Dermis blood vessel endothelial cell (primary cell): ENCODE measurements at regions not wholly inside any gene's neighbourhood (a gene's known extent, or its start where the extent isn't known, plus 50 kb on each side); places are given as distances from the start of the nearest gene placed in this dataset.

Experiments
- DNase-seq: peaks from one replicate; pipeline ENCODE4 v3.0.0; 2010

GRCh38 chr7:94109556-94109955 lies 105.4 kb upstream of the BET1 start:
- no peak for DNase-seq

DNA sequence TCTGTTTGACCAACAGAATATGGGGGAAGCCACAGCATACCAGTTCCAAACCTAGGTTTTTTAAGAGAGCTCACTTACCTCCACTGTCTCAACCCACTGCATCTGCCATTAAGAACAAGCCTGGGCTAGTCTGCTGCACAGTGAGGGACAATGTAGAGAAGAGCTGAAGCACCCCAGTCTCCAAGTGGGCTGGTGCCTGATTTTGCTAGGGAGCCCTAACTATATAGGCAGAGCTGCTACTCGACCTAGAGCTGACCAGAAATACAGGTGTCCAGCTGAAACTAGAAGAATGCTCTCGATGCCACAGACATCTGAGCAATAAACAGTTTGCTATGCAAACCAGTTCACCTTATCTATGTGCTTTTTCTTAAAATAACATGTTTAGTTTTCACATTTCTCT lies 106.9 kb upstream of the BET1 start:
- no peak for DNase-seq

DNA sequence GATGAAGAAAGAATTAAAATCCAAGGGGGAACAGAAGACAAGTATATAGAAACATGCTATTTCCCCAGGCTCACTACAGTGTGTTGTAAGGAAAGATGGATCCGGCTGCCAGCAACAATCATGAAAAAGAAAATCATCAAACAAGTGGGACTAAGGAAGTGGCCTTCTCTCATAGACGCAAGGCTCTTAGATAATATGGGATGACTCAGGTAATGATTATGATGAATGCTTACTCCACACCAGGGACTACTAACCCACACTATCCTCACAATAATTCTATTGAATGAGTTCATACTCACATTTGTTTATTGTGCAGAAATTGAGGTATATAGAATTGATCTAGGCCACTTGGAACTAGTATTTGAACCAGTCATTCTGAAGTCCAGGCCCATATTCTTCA lies 111.2 kb upstream of the BET1 start:
- no peak for DNase-seq

GRCh38 chr7:94123136-94123535 lies 119.0 kb upstream of the BET1 start:
- DNase-seq = no peak

- no peak for DNase-seq
These were observed 122.9 kb upstream of the BET1 start for GRCh38 chr7:94127026-94127425.

DNA sequence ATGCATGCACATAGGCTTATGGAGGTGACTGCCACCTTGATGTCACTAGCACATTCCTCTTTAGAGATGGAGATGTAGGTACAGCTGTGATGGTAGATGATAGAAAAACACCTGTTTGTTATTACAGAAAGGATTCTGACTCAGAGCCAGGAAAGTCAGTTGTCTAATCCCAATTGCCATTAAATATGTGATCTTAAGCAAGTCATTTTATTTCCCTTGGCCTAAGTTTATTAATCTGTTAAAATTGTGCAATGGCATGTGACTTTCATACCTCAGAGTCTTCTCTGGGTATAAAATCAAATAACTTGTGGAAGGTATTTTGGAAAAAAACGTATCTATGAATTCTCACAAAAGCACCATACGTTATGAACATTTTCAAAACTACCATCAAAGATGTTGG lies 123.9 kb upstream of the BET1 start:
- no peak for DNase-seq

DNA sequence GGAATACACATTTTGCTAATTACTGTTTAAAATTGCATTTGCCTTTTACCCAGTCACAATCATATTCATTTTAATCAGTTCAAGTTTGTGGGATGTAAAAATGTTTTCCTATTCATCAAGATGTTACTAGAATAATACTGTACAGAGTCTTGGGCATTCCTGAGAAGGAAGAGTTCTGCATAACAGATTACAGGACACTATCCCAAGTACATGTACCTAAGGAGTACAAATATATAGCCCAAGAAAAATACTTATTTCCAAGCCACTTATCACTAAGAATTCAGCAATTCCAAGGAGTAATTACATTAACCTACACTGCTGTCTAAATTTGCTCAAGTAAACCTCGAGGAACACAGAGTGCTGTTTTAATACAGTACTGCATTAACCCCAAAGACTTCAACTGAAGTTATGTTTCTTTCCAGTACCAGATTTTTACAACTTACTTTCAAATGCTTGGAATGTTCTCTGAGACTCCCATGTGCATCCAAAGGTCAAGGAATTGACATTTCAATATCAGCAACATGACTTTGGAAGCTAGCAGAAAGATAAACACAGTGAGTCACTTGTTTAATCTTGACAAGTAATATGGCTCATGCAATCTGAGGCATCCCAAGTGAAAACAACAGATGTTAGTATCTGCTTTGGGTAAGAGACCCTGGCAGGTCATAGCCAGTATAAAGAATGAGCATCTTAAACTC lies 125.4 kb upstream of the BET1 start:
- peak; percentile 60 for DNase-seq

DNA sequence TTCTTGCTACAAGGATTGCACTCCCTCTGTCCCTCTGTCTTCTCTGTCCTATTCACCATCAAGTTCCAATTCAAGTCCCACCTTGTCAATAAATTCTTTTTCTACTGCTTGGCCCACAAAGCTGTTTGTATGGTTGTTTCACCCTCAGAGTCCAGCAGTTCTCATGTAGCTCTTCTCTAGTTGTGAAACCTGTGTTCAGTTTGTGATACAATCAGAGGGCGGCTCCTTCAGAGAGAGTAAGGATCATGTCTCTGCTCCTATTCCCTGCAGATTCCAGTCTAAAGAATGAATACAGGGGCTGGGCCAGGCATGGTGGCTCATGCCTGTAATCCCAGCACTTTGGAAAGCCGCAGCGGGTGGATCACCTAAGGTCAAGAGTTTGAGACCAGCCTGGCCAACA lies 126.6 kb upstream of the BET1 start:
- no peak for DNase-seq

GRCh38 chr7:94133460-94133859 lies 129.3 kb upstream of the BET1 start:
- DNase-seq = no peak

- no peak for DNase-seq
These were observed 131.0 kb upstream of the BET1 start for GRCh38 chr7:94135180-94135579.

DNA sequence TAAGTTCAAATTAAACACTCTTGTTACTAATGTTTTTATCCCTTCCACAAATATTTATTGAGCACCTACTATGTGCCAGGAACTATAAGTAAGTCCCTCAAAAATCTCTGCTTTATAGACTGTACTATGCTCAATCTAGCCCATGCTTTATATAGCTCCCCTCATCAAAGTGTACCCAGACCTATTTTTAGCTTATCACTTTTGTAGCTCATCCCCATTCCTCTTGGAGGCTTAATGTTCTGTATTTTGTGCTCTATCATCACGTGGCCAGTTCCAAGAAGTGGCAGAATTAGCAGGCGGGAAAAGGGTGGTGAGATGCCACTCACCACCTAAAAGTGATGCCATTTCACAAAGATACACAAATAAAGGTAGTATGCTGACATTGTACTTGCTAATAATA lies 138.1 kb upstream of the BET1 start:
- no peak for DNase-seq

DNA sequence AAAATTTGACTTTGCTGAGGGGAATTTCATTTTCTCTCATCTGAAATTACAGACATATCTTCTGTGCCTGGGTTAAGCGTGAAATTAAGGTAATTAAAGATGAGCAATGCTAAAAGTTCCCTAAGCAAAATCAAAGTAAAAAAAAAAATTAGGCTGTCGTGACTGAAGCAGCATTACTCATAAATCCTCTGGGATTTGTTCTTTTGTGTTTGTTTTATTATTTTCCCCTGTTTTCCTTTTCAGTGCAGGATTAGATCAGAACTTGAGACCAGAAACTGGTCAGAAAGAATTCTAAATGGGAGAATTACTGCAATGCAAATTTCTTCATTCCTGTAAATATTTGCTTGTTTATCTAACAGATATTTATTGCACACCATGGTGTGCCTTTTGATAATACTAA lies 141.4 kb upstream of the BET1 start:
- DNase-seq = peak; percentile 45

GRCh38 chr7:94146408-94146807 lies 142.3 kb upstream of the BET1 start:
- no peak for DNase-seq

- DNase-seq = peak; percentile 34
These were observed 145.8 kb upstream of the BET1 start for GRCh38 chr7:94149789-94150545.

GRCh38 chr7:94154182-94154581 lies 150.0 kb upstream of the BET1 start:
- no peak for DNase-seq

- no peak for DNase-seq
These were observed 150.7 kb upstream of the BET1 start for GRCh38 chr7:94154858-94155257.

- peak; percentile 37 for DNase-seq
These were observed 153.6 kb upstream of the BET1 start for GRCh38 chr7:94157659-94158306.

DNA sequence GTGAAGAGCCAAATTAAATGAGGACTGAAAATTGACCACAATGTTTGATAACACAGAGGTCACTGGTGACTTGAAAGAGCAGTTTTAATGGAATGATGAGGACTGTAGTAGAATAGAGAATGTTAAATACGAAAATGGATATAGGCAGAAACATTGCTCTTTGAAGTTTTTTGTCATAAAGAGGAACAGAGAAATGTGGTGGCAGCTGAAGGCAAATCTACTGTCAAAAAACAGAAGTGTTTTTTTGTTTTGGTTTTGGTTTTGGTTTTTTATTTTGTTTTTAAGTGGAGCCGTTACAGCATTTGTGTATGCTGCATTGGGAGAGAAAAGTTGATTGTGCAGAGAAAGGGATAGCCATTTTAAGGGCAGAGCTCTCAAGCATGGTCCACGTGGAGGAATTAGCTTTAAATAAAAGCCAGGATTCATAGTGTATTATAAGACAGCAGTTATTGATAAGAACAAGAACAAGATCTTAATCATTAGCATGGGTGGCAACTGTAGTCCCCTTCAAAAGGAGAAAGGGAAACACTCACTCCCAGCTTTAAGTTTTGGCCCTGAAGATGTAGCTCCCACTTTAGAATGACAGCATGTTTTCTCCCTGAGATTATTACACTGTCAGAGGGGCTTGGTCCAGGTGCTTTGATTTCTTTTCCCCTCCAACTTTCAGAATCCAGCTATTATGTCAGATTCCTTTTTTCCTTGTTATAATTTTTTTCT lies 156.7 kb upstream of the BET1 start:
- DNase-seq = no peak

GRCh38 chr7:94161476-94161875 lies 157.3 kb upstream of the BET1 start:
- no peak for DNase-seq

- no peak for DNase-seq
These were observed 165.5 kb upstream of the BET1 start for GRCh38 chr7:94169682-94170081.

DNA sequence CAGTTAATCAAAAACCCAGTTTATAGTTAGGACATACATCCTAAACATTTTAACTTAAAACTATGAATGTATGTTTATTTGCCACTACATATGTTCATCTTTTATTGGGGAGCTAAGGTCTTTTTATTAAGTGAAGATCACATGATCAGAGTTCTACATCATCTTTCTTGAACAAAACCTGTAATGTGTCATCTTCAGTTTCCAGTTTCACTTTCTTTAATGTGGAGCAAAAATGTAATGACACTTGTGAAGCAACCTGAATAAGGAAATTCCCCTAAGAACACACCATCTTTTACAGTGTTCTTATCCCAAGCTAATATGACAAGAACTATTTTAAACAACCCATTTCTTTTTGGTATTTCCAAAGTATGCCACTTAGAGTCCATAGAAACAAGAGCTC lies 166.7 kb upstream of the BET1 start:
- no peak for DNase-seq

GRCh38 chr7:94173436-94173835 lies 169.3 kb upstream of the BET1 start:
- peak; percentile 23 for DNase-seq

DNA sequence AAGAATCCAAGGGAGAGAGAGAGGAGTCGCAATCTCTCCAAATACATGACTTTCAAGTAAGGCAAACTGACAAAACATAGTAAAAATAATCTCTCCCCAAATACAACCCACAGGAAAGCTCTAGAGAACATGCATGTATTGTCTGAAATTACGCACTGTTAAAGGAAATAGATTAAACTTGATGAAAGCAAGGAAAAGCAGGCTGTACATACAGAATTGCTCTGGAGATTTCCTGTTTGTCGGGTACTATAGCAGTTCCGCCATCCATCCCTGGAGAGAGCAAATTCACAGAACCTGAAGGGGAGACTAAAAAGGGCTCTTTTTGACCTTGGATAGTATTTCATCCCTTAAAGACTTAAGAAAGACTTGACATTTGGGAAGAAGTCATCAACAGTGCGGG lies 170.2 kb upstream of the BET1 start:
- peak; percentile 29 for DNase-seq
